T-helper 9 cell (primary cell): ENCODE measurements at regions not wholly inside any gene's neighbourhood (a gene's known extent, or its start where the extent isn't known, plus 50 kb on each side); places are given as distances from the start of the nearest gene placed in this dataset.
"Not testable (repeated sequence)": the region's sequence is repeated elsewhere in the genome, so short reads cannot be mapped to it uniquely, and the experiment has no call there.

ENCODE experiments used
- DNase-seq: peaks from one replicate; pipeline ENCODE4 v3.0.0-alpha.2; 2020

GRCh38 chr11:70551351-70552166 is 153.2 kb downstream of the CTTN start:
- DNase-seq = no peak

DNA sequence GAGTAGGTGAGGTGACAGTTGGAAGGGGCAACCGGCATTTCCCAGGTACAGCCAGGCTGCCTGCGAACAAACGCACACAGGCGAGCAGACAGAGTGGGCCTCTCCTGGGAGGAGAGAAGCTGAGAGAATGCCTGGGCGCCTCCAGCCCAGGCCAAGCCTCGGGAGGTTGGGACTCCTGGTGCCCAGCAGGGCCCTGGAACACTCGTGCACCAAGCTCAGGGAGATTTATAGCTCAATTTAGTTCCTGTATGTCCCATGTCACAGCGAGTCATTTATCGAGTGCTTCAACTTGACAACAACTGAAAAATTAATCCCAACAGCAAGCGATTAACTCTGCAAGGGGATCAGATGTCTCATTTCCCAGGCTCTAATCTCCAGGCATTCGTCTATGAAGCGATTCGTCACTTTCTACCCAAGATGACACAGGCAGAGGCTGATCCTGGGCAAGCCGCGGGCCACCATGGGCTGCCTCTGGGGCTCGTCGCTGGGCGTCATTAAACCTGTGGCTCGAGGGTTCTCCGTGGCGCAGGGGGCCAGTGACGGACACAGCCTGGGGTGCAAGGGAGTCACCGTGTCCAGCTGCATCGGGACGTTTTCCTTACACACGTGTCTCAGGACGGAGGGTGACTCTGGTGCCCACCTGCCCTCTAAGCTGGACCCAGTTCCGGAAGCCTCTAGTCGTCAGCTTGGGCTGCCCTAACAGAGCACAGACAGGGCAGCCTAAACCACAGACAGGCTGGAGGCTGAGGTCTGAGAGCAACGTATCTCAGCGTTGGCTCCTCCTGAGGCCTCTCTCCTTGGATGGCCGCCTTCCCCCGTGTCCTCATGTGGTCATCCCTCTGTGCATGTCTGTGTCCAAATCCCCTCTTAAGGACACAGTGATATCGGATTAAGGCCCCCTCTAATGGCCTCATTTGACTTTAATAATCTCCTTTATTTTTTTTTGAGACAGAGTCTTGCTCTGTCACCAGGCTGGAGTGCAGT is 154.1 kb downstream of the CTTN start:
- no peak for DNase-seq

DNA sequence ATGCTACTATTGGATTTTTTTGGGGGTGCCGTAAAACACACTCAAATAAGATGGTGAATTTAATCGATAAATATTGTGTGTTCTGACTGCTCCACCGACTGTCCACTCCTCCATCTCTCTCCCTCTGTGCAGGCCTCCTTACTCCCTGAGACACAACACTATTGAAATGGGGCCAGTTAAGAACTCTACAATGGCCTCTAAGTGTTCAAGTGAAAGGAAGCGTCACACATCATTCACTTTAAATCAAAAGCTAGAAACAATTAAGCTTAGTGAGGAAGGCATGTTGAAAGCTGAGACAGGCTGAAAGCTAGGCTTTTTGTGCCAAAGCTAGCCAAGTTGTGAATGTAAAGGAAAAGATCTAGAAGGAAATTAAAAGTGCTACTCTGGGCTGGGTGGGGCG is 156.7 kb downstream of the CTTN start:
- no peak for DNase-seq

DNA sequence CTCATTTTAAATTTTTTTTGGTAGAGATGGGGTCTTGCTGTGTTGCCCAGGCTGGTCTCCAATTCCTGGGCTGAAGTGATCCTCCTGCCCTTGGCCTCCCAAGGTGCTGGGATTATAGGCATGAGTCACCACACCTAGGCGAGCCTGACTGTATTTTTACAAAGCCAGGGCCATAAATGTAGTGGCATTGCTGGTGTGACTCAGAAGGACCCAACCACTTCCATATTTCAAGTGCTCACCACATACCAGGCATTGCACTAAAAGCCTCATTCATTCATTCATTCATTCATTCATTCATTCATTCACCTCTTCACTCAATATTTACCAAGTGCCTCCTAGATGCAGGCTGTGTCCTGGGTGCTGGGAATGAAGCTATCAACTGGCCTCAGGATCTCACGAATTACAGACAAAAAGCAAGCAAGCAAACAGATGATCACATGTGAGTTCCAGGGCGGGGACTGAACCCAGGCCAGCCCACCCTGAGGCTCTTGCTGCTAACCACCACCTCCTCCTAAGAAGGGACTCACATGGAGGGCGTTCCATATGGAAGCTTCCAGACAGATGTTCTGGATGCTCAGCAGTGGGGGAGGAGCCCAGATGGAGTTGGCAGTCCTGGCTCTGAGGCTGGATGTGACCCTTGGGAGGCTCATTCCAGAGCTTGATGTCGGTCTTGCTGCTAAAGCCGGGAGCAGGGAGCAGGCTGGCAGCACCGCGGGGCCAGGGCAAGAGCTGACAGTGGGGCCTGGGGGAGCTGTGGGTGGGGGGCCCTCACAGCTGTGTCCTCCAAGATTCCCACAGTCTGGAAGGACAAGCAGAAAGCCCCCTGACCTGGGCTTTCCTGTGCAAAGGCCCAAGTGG is 158.8 kb downstream of the CTTN start:
- no peak for DNase-seq

GRCh38 chr11:70557742-70558485 is 159.6 kb downstream of the CTTN start:
- DNase-seq = no peak

- no peak for DNase-seq
Measured at GRCh38 chr11:70558681-70559080, 160.4 kb downstream of the CTTN start.

DNA sequence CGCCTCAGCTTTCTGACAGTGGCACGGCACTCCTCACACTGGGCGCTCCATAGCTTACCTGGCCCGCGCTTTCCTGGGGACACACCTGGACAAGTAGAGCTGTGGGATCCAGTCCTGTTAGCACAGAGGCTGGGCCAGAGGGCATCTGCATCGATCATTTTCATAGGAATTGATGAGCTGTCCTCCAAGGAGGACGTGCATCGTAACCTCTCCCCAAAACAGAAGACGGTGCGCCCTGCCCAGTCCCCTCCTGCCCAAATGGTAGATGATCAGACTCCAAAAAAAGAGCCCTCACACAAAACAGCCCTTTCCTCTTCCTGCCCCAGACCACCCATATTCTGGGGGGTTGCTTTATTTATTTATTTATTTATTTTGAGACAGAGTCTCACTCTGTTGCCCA is 161.2 kb downstream of the CTTN start:
- no peak for DNase-seq

- not testable (repeated sequence) for DNase-seq
Measured at GRCh38 chr11:70560621-70561020, 162.3 kb downstream of the CTTN start.

- no peak for DNase-seq
Measured at GRCh38 chr11:70566768-70567530, 168.6 kb downstream of the CTTN start.

DNA sequence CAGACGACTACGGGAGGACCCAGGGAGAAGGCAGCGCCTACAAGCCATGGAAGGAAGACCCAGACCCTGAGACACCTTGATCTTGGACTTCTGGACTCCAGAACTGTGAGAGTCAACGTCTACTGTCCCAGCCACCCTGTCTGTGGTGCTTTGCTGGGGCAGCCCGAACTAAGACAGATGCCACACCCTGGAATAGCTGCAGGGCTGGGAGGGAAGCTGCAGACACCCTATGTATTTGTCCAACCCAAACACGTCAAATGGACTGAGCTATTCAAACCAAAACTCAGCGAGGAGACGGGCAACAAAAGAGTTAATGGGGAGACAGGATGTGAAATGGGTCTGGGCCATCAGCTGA is 169.3 kb downstream of the CTTN start:
- no peak for DNase-seq

- no peak for DNase-seq
Measured at GRCh38 chr11:70568035-70568813, 169.9 kb downstream of the CTTN start.

GRCh38 chr11:70568814-70569617 is 170.7 kb downstream of the CTTN start:
- DNase-seq = no peak

GRCh38 chr11:70569618-70569890 is 171.2 kb downstream of the CTTN start:
- DNase-seq = no peak

DNA sequence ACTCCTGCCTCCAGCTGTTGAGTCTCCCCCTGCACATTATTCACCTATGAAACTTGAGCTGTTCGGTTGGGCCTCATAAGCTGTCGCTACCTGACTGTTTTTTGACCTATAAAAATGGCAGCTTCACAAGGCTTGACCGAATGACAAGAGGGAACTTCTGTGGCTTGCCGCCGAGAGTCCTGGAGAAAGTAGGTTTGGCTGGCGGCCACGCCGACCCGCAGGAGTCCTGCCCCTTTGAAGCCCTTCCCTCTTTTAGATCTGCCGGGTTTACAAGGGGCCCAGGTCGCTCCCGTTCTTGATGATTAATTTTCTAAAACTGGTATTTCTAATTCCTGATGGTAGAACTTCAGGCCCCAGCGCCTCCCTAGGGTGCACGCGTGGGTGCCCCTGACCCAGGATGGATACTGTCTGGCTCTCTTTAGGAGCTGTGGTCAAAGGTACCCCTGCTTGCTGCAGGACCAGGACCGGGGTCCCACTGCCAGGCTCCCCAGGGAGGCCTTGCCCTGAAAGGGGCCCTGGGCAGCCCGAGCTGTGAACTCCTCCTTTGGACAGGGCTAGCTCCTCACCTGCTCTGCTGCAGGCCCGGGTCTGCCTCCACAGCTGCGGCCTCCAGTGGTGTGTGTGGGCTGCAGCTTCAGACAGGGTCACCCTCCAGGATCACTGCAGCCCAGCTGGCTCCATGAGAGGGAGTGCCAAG is 171.8 kb downstream of the CTTN start:
- DNase-seq = no peak

- DNase-seq = no peak
Measured at GRCh38 chr11:70570693-70571395, 172.5 kb downstream of the CTTN start.

DNA sequence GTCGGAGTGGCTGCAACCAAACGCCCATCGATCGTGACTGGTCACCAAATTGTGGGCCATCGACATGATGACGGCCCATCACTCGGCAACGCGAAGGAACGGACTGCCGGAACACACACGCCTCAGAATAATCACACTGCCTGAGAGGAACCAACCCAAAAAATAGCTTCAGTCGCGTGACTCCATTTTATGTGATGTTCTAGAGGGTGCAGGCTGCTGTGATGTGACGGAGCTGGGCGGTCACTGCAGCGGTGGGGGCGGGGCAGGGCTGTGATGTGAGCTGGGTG is 174.6 kb downstream of the CTTN start:
- DNase-seq = no peak

DNA sequence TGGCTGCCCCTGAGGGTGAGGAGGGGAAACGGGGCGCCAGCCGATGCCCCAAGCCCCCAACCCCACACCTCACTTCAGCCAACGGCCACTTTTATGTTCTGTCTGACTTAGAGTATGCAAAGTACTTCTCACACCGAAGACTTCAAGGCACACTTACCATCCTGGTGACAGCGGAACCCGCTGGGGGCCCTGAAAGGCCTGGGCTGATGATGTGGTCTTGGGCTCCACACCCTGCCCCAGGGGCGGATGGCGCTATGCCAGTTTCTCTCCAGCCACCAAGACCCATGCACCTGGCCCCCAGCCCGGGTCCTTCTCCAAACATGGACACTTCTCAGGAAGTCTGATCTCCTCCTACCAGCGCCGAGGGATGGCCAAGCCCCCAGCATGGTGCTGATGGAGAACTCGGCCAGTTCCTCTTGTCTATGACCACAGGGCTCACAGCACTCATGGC is 175.4 kb downstream of the CTTN start:
- DNase-seq = no peak

DNA sequence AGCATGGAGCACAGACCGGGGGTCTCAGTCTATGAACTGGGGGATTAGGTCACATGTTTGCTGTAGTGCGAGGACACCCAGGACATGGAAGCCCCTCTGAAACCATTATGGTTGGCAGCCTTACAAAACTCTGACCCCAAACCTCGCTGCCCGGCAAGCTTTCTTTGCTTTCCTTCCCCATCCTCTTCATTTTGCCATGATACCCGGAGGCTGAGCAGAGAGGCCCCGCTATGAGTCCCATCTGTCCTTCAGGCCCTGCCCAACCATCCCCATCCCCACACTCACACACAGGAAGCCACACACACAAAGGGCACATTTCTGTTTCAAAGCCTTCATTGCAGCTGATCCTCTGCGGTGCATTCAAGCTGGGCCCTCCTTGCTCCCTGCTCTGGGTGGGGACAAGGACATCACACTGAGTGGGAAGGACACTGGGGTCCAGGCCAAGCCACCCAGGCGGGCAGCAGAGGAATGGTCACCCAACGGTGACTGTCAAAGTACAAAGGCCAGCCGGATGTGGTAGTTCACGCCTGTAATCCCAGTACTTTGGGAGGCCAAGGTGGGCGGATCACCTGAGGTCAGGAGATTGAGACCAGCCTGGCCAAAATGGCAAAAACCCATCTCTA is 176.5 kb downstream of the CTTN start:
- DNase-seq = no peak
